Smooth muscle cell (in vitro differentiated cells): ENCODE measurements at regions not wholly inside any gene's neighbourhood (a gene's known extent, or its start where the extent isn't known, plus 50 kb on each side); places are given as distances from the start of the nearest gene placed in this dataset.

ENCODE experiments used
- DNase-seq: peaks from one replicate; lab custom pipeline; 2025; ENCODE audit not compliant: unreplicated experiment; lab: John Stamatoyannopoulos, UW
- H2AFZ ChIP-seq: fragments of 200-600 bp; sonication (generic); 2 replicates; pipeline ENCODE4 v1.6.0; 2016; ENCODE audit warnings: antibody characterized with exemption, low read depth, mild to moderate bottlenecking
- H3F3A ChIP-seq: fragments of 200-600 bp; sonication (generic); 2 replicates; pipeline ENCODE4 v1.6.0; 2017; ENCODE audit warnings: antibody characterized with exemption, low read depth
- H3K27ac ChIP-seq: fragments of 200-600 bp; sonication (generic); 2 replicates; pipeline ENCODE4 v1.5.1; 2016; ENCODE audit warnings: low read depth, mild to moderate bottlenecking
- H3K27me3 ChIP-seq: fragments of 200-600 bp; sonication (generic); 2 replicates; pipeline ENCODE4 v1.6.1; 2016; ENCODE audit warnings: low read depth, mild to moderate bottlenecking
- H3K36me3 ChIP-seq: fragments of 200-600 bp; sonication (generic); 2 replicates; pipeline ENCODE4 v1.5.1; 2016; ENCODE audit warnings: low read depth
- H3K4me1 ChIP-seq: fragments of 200-600 bp; sonication (generic); 2 replicates; pipeline ENCODE4 v1.5.1; 2016; ENCODE audit warnings: low read depth
- H3K4me2 ChIP-seq: fragments of 200-600 bp; sonication (generic); 2 replicates; pipeline ENCODE4 v1.6.0; 2016; ENCODE audit warnings: mild to moderate bottlenecking
- H3K4me3 ChIP-seq: fragments of 200-600 bp; sonication (generic); 2 replicates; pipeline ENCODE4 v1.5.1; 2016; ENCODE audit warnings: mild to moderate bottlenecking
- H3K79me2 ChIP-seq: fragments of 200-600 bp; sonication (generic); 2 replicates; pipeline ENCODE4 v1.6.0; 2016; ENCODE audit warnings: low read depth, mild to moderate bottlenecking
- H3K9ac ChIP-seq: fragments of 200-600 bp; sonication (generic); 2 replicates; pipeline ENCODE4 v1.6.0; 2016; ENCODE audit warnings: low read depth
- H3K9me3 ChIP-seq: fragments of 200-600 bp; sonication (generic); replicated peaks from 2 replicates; pipeline ENCODE4 v1.5.1; 2016; ENCODE audit warnings: low read depth
- H4K20me1 ChIP-seq: fragments of 200-600 bp; sonication (generic); 2 replicates; pipeline ENCODE4 v1.6.0; 2016; ENCODE audit warnings: low read depth
- CTCF ChIP-seq: fragments of 200-600 bp; sonication (generic); IDR thresholded peaks from 2 replicates; pipeline ENCODE4 v1.5.1; 2017; ENCODE audit warnings: borderline replicate concordance, mild to moderate bottlenecking, antibody characterized with exemption; ENCODE audit not compliant: insufficient read depth, poor library complexity, severe bottlenecking
- WGBS: methylation state at CpG from one replicate; pipeline ENCODE4 v1.1.7; 2016; ENCODE audit warnings: low lambda C conversion rate; 5-methylcytosine and 5-hydroxymethylcytosine counted together

GRCh38 chr11:115627071-115627470, 122.9 kb upstream of the CADM1 start:
- H3K36me3 ChIP-seq, result no peaks in the 10 kb centered on the region
- H3K4me2 ChIP-seq, result no peak overlapping the region
- H3F3A ChIP-seq, result peaks cover 6% of the 10 kb centered on the region
- no peak overlapping the region for H3K9ac ChIP-seq
- H3K4me1 ChIP-seq, result peaks cover 36% of the 10 kb centered on the region
- H3K27me3 ChIP-seq, result no peaks in the 10 kb centered on the region
- H4K20me1 ChIP-seq, result no peaks in the 10 kb centered on the region
- no peak overlapping the region for H3K4me3 ChIP-seq
- no peaks in the 10 kb centered on the region for H3K79me2 ChIP-seq
- H3K9me3 ChIP-seq, result no peaks in the 10 kb centered on the region
- H2AFZ ChIP-seq, result no peak overlapping the region
- 97% methylated on average over 3 of the region's 3 CpGs for whole genome bisulfite sequencing
- no peak for DNase-seq
- no peak for TF ChIP-seq CTCF
- no peak overlapping the region for H3K27ac ChIP-seq

GRCh38 chr11:115626414-115626813, 122.2 kb upstream of the CADM1 start:
- whole genome bisulfite sequencing, result 92% methylated on average over 2 of the region's 2 CpGs
- no peak for DNase-seq
- H3K9ac ChIP-seq, result no peak overlapping the region
- no peaks in the 10 kb centered on the region for H3K27me3 ChIP-seq
- no peaks in the 10 kb centered on the region for H4K20me1 ChIP-seq
- H3K27ac ChIP-seq, result no peak overlapping the region
- H3F3A ChIP-seq, result peaks cover 10% of the 10 kb centered on the region
- H3K4me3 ChIP-seq, result no peak overlapping the region
- H3K9me3 ChIP-seq, result no peaks in the 10 kb centered on the region
- peaks cover 36% of the 10 kb centered on the region for H3K4me1 ChIP-seq
- H3K36me3 ChIP-seq, result no peaks in the 10 kb centered on the region
- no peak overlapping the region for H2AFZ ChIP-seq
- TF ChIP-seq CTCF, result no peak
- H3K4me2 ChIP-seq, result no peak overlapping the region
- no peaks in the 10 kb centered on the region for H3K79me2 ChIP-seq

GRCh38 chr11:115625502-115625901, 121.3 kb upstream of the CADM1 start:
- H3F3A ChIP-seq, result peaks cover 10% of the 10 kb centered on the region
- H3K27ac ChIP-seq, result no peak overlapping the region
- TF ChIP-seq CTCF, result no peak
- H3K9me3 ChIP-seq, result no peaks in the 10 kb centered on the region
- H2AFZ ChIP-seq, result no peak overlapping the region
- peaks cover 32% of the 10 kb centered on the region for H3K4me1 ChIP-seq
- H3K79me2 ChIP-seq, result no peaks in the 10 kb centered on the region
- H3K4me3 ChIP-seq, result no peak overlapping the region
- no peaks in the 10 kb centered on the region for H3K36me3 ChIP-seq
- 81% methylated on average over 5 of the region's 5 CpGs for WGBS
- no peaks in the 10 kb centered on the region for H3K27me3 ChIP-seq
- no peak overlapping the region for H3K9ac ChIP-seq
- no peaks in the 10 kb centered on the region for H4K20me1 ChIP-seq
- no peak overlapping the region for H3K4me2 ChIP-seq
- DNase-seq, result no peak

- TF ChIP-seq CTCF, result no peak
- H3K27ac ChIP-seq, result no peak overlapping the region
- no peak for DNase-seq
- WGBS, result 92% methylated on average over 7 of the region's 7 CpGs
- no peaks in the 10 kb centered on the region for H4K20me1 ChIP-seq
- no peaks in the 10 kb centered on the region for H3K9me3 ChIP-seq
- H3F3A ChIP-seq, result peaks cover 10% of the 10 kb centered on the region
- H3K4me1 ChIP-seq, result peaks cover 18% of the 10 kb centered on the region
- no peak overlapping the region for H2AFZ ChIP-seq
- no peak overlapping the region for H3K9ac ChIP-seq
- H3K79me2 ChIP-seq, result no peaks in the 10 kb centered on the region
- H3K36me3 ChIP-seq, result no peaks in the 10 kb centered on the region
- H3K4me2 ChIP-seq, result no peak overlapping the region
- no peaks in the 10 kb centered on the region for H3K27me3 ChIP-seq
- no peak overlapping the region for H3K4me3 ChIP-seq
These were observed 119.8 kb upstream of the CADM1 start for GRCh38 chr11:115624065-115624464.
